GM21528 (cell line): ENCODE measurements at regions not wholly inside any gene's neighbourhood (a gene's known extent, or its start where the extent isn't known, plus 50 kb on each side); places are given as distances from the start of the nearest gene placed in this dataset.

Experiments used
- ATAC-seq: cut with Tn5 transposase; IDR thresholded peaks from one replicate; pipeline ENCODE4 v1.9.1; 2021; ENCODE audit warnings: mild to moderate bottlenecking, moderate library complexity; ENCODE audit not compliant: unreplicated experiment, low FRiP score

DNA sequence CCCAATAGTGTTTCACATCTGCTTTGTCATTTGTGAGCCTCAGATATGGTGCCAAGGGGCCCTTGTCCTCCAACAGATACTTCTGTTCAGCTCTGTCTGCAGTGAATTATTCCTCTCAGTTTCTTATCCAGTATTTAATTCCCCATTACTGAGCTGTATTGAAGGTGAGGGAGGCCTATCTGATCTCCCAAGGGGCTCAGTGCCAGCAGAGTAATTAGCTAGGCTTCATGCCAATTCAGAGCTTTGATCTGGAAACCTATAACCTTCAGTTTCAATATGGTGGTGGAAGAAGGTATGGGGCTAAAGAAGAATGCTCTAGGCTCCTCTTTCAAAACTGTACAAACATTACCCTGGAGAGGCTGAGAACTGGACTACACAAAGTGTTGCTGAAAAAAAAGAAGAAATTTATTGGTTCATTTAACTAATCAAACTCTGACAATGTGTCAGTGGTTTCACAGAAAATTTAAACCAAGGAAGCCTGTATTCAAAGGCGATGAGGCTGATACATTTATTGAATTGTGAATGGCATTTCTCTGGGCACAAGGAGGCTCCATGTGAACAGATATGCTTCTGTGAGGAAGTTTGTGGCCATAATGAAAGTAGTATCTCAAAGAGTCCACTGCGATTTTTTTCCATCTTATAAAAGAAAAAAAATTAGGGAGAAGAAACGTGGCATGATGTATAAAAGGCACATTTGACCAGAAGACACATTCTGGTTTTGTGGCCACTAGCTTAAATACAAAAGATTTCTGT, 397.8 kb downstream of the TLE4 start:
- ATAC-seq = no peak

DNA sequence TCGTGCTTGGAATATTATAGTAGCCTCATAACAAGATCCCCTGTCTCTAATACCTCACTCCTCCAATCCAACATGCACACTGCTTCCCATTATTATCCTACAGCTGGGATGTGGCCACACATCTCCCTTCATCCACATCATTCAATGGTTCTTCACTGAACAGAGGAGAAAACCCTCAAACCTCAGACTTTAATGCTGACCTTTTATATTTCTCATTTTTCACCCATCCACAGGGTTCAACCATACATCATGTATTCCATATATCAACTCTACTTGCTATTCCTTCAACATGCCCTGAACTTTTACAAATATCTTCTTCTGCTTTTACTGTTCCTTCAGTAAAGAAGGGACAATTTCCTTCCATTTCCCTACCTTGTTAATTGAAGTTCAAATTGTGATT, 396.8 kb downstream of the TLE4 start:
- no peak for ATAC-seq

DNA sequence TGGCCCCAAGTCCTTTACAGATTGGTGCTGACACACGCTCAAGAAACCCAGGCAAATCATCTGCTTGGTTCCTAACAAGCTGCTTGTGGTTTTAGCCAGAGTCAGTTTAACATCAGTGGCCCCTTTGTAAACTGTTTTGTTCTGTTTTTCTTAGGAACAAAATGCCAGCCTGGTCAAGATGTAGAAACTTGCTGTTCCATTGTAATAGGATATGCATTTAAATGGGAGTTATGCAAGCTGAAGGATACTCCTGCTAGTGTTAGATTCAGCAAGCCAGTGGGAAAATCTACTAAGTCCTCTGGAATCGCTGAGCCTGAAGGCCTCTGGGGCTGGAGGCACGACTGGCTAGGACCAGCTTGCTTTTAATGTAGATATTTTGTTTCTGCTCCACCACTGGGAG, 391.1 kb downstream of the TLE4 start:
- ATAC-seq = no peak

DNA sequence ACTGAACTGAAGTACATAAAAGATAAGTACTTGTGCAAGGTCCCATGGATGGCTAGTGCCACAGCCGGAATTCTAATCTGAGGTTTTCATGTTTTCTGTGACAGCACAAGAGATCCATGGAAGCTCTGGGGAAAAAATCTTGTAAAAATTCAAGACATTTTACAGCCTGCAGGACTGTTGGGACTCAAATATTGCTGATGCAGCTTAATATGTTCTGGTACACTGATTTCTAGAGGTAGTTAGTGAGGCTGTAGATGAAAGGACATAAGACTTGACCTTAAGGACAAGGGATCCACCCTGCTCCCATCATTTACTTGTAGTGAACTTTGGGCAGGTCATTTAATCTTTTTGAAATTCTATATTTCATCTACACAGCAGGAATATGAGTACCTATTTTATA, 390.4 kb downstream of the TLE4 start:
- no peak for ATAC-seq

DNA sequence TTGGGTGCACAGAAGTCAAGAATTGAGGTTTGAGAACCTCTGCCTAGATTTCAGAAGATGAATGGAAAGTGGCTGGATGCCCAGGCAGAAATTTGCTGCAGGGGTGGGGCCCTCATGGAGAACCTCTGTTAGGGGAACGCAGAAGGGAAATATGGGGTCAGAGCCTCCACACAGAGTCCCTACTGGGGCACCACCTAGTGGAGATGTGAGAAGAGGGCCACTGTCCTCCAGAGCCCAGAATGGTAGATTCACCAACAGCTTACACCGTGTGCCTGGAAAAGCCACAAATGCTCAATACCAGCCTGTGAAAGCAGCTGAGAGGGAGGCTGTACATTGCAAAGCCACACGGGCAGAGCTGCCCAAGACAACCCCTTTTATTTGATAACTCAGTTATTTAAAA, 383.5 kb downstream of the TLE4 start:
- no peak for ATAC-seq

DNA sequence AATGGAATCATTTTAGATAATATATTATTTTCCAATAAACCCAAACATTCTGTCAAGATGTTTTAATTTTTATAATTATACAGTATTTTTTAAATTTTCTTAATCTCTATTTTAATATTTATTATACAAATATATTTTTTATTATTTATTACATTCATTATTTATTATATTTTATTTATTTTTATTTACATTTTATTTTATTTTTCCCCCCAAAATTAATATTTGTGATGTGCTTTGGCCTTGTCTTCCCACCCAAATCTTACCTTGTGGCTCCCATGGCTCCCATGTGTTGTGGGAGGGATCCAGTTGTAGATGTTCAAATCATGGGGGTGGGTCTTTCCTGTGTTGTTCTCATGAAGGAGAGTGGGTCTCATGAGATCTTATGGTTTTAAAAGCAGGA, 382.1 kb downstream of the TLE4 start:
- ATAC-seq = no peak

DNA sequence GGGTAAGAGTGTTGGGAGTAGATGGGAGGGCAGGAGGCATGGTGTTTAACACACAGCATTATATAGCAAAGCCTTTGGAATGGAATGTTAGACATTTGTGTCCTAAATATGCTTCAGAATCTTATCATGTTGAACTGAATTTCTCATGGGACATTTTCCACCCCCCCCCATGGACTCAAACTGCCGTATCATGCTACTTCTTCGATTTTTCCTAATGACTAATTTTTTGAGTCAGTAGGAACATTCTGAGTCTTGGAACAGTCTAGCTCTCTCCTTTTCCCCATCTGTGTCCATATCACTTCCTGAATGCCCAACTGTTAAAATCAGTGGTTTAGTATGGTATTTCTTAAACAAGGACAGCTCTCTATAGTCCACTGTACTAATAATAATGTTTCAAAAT, 380.6 kb downstream of the TLE4 start:
- no peak for ATAC-seq

DNA sequence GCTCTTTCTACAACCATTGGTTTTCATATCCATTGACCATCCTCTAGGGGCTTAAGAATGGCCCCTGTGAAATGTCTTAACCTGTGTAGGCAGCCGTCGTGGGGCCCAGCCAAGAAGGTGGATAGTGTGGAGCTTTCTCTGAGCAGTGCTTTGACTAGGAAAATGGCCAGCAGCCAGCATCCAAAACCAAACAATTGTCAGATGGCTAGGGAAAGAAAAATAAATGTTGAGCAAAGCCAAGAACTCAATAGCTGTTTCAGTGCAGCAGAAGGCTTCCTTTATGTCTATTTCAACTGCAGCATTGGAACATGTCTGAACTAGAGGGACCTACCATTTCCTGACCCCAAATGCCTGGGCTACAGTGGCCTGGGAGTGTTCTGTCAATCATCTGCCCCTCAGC, 374.9 kb downstream of the TLE4 start:
- no peak for ATAC-seq

DNA sequence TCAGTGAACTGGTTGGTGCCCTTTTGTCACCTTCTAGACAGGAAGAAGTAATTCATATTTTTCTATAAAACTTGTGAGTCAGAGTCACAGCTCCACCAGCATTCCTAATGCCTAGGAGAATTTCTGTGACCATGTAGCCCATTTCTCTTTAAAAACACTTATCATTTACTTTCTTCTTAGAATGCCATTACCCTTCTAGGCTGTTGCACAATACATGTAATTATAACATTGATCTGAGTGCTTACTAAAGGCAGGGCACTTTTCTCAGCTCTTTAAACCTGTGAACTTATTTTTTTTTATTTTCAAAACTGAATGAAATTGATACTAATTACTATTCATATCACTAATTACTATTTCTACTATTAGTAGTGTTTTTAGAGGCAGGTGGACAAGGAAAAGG, 373.7 kb downstream of the TLE4 start:
- no peak for ATAC-seq

DNA sequence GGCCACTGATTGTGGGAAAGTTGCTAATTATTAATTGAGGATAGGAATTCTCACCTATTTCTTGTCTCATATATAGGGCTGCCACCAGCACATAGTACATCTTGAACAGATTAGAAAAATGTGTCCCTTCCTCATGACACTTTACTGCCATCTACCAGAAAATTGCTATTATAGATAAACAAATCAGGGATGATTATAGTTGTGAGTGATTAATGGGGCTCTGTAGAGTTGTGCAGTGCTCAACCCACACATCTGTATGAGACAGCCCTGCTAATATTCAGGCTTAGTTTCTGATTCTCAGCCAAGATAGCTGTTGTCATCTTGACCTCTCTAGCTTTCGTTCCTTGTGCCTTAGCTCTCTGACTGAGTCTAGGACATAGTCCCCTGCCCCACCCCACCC, 373.3 kb downstream of the TLE4 start:
- ATAC-seq = no peak

DNA sequence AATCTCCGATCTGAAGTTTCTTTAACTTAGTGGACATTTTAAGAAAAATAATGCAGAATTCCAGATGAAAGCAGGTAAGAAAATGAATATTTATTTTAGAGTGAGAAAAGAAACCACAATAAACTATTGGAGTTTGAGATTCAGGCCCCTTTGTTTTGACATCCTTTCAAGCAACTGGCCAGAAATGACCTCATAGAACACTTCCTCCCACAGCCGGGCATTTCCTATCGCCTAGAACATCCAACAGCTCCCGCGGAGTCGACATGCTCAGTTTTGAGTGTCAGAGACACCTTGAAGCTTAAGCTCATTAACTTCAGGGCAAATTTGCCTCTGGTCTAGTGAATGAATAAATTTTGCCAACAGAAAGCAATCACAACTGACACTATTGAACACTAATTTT, 369.2 kb downstream of the TLE4 start:
- no peak for ATAC-seq

DNA sequence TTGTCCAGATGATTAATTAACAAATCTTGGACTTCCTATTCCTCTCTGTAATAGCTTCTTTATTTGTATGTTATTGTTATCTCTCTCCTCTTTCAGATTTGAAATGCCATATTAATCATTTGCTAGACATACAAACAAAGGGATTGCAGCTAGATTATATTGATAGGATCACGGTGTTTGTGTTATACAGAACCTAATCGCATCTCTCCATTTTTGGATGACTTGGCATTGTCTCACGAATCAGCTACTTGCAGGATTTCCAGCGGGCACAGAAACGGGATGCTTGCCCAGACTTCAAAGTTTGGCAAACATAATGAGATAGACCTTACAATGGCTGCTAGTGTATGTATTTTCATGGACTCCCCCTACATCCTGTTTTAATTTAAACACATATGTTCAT, 368.1 kb downstream of the TLE4 start:
- ATAC-seq = no peak

DNA sequence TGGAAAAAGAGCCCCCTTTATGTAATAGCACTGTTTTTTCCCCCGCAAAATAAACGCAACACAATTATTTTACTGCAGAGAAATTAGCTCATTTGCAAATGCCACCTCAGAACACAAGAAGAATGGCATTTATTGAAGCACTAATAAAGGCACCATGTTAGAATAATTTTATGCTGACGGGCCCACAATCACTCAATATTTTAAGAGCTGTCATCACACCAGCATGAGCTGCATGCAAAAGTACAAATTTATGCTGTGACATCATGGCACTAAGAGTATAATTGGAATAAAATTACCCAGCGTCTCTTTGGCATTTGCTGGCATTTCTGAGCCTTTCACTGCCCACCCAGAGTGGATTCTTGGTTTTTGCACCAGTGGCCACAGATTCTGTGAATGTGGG, 364.6 kb downstream of the TLE4 start:
- no peak for ATAC-seq

DNA sequence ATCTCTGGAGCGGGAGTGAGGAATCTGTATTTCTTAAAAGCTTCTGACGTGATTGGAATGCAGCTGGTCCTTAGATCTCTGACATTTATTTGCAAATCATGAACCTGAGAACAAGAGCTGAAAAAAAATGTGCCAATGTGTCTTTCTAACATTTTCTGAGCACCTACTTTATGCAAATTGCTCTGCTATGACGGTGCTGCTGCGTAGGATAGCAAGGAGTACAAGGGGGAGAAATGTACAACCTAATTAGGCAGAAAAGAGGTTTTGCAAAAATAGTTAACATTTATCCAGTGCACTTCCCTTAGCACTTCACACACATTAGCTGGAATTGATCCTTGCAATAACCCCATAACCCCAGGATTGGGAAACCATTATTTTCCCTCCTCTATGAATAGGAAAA, 357.5 kb downstream of the TLE4 start:
- no peak for ATAC-seq

DNA sequence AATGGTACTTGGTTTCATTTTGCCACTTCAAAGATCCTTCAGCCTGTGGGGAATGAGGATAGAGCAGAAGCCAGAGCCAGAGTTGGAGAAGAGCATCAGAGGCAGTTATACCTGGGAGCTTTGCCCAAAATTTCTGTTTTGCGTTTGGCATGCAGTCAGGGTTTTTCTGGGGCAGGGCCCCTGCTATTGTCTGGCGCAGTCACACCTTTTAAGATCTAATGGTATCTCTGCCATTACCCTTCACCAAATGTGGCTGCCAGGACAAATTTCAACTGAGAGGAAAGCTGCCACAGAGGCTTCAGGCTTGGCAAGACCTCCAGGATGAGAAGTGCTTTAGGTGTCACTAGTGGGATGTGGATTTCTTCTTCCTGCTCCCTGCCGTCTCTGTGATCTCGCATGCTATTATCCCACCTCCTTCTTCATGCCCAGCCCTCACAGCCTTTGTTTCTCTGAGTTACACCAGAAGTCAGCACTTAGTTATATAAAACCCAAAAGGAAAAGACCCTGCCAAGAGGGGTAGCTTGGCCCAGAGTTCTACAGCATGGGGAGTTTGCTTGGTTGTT, 357.0 kb downstream of the TLE4 start:
- no peak for ATAC-seq

DNA sequence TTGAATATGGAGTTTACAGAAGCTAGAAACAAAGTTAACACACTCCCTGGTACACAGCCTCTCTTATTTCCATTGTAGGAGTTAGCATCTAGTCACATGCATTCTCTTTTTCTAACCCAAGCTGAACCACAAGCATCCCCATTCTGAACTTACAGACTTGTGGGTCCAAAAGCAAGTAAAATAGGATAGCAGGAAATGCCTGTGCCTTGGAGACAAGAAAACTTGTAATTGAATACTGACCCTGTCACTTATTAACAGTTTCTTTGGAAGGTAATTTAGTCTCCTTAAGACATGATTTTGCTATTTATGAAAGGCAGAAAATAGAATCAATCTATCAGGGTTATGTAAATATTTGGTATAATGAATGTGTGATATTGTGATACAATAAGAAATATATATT, 353.6 kb downstream of the TLE4 start:
- no peak for ATAC-seq

DNA sequence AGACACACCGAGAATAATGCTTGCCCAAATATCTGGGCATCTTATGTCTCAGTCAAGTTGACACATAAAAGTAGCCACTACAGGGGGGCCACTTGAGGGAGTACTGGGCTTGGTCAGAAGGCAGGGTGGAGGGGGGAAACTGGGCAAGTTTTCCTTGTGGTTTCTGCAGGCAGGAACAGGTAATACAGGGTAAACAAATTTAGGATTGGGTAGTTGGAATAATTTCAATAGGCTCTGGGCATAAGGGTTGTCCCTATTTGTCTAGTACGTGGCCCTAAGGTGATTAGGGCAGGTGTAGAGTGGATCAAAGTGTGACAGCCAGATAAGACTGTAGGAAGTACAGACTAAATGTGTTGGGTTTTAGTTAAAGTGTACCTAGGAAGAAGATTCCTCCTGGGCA, 353.1 kb downstream of the TLE4 start:
- ATAC-seq = no peak

DNA sequence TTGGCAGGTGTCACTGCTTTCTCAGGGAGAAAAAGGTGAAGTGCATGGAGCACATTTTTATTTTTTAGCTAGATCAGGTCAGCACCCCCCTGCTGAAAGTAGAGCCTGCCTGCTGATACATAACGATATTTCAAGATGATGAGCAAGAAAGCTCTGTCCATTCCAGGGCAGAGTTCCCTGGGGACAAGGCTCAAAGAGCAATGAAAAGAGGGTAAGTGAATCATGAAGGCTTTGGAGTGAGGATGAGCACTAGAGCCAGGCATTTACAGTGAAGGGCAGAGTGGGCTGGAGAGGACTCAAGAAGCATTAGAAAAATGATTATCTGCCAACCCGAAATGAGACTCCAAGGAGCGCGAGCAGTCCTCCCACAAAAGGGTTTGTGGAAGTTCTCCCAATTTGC, 345.7 kb downstream of the TLE4 start:
- no peak for ATAC-seq

DNA sequence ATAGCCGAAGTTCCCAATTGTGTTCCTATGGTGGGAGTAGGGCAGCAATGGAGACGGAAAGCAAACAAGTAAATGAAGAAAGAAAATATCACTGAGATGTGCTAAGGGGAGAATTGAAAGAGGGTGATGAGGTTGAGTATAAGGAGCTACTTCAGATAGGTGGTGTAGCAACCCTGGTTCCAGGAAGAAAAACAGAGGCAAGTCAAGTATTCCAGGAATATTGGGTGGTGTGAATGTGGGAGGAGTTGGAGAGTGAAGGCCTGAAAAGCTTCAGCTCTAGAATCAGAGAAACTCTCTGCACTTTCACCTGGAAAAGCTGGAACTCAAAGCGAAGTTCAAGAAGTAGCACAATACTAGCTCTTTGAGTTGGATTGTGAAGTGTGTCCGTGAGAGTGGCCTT, 342.1 kb downstream of the TLE4 start:
- no peak for ATAC-seq

DNA sequence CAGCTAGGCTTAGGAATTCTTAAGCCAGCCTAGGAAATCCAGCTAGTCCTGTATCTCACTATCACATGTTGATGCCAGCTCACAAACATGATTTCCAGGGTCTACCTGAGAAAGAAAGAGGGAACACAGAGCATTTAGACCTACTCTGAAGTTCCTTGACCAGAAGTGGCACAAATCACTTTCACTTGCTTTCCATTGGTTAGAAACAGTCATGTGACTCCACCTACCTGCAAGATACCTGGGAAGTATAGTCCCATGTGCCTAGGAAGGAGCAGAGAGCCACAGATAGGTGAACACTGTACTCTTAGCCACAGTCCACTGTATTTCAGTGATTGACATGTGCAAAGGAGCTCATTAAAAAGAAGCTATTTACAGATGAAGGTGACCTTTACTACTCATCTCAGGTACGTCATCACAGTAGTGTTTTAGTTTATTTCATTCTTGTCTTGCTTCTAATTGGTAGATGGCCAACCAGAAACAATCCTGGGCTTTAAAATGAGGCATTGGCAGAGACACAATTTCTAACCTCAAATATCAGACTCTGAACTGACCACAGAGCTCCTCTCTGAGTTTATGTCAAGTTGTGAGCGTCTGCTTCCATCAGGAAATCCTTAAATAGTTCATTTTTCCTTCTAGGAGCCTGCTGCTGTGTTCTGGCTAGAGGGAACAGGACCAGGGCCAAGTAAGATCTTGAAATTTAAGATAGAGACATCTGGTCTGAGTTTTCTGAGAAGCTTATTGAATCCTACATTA, 340.7 kb downstream of the TLE4 start:
- ATAC-seq = no peak

DNA sequence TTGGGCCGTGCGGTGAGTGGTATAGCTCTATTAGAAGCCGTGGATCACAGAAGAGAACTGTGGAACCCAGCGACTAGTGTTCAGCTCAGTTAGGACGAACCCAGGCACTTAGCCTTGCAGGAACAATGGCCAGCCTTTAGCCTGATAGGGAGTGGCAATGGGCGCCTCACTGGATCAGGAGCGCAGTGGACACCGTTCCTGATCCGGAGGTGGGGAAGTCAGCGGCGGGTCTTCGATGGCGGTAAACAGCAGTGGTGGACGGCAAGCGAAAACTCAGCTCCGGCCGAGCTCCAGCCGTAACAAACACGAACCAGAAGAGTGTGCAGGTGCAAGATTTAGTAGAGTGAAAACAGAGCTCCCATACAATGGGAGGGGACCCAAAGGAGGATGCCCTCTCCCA, 340.0 kb downstream of the TLE4 start:
- no peak for ATAC-seq
